ENCODE measurements at regions not wholly inside any gene's neighbourhood (a gene's known extent, or its start where the extent isn't known, plus 50 kb on each side); places are given as distances from the start of the nearest gene placed in this dataset.

DNA sequence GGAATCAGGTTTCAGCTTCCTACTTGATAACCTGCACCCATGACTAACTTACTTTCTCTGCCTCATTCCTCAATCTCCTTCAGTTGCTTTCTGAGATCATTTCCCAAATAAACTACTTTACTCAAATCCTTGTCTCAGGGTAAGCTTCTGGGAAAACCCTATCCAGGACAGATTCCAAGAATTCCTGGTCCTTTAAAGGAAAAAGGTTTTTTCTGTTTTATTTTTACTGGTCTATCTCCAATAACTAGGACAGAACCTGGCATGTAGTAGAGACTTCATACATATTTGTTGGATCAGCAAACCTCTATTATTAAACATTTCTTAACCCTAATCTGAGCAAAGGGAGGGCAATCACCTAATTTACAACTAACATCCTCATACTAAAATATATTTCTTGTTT is 910.5 kb upstream of the CHORDC1 start:
- Histone ChIP-seq H3K4me3 (ENCODE audit: low read depth in 1 of 5, low read length in 5 of 5) (no peak overlapping the region), H3K4me1 (ENCODE audit: control insufficient read depth in 5 of 5, insufficient read depth in 5 of 5, low read length in 5 of 5) (no peaks in the 10 kb centered on the region), H3K27me3 (ENCODE audit: control insufficient read depth in 5 of 5, insufficient read depth in 4 of 5, low read length in 5 of 5) (no peaks in the 10 kb centered on the region), H3K9me3 (ENCODE audit: control insufficient read depth in 5 of 5, low read length in 5 of 5) (no peaks in the 10 kb centered on the region), H3K36me3 (ENCODE audit: control insufficient read depth in 5 of 5, insufficient read depth in 5 of 5, low read length in 5 of 5) (no peaks in the 10 kb centered on the region), H3K9ac (ENCODE audit: low read length in 5 of 5) (no peak overlapping the region), H3K27ac (ENCODE audit: low read depth, low read length) (no peak overlapping the region)

DNA sequence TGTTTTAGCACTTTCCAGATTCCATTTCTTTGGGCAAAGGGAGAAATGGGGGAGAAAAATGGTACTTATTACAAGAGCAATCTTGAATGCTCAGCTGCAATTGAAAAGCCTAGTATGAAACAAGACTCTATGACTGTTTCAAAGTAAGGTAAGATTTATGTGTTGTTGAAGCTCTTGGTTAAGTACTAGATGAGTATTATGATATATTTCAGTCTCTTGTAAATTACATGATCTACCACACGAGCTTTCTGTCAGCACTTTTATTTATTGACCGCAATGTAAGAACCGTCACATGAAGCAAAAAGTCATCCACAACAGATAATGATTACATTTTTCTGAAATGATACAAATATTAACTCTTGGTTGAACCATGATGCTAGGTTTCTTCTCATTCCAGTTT is 906.7 kb upstream of the CHORDC1 start:
- Histone ChIP-seq H3K4me1 (ENCODE audit: control insufficient read depth in 5 of 5, insufficient read depth in 5 of 5, low read length in 5 of 5) (no peaks in the 10 kb centered on the region), H3K27ac (ENCODE audit: low read depth, low read length) (no peak overlapping the region), H3K9ac (ENCODE audit: low read length in 5 of 5) (no peak overlapping the region), H3K9me3 (ENCODE audit: control insufficient read depth in 5 of 5, low read length in 5 of 5) (no peaks in the 10 kb centered on the region), H3K27me3 (ENCODE audit: control insufficient read depth in 5 of 5, insufficient read depth in 4 of 5, low read length in 5 of 5) (no peaks in the 10 kb centered on the region), H3K4me3 (ENCODE audit: low read depth in 1 of 5, low read length in 5 of 5) (no peak overlapping the region), H3K36me3 (ENCODE audit: control insufficient read depth in 5 of 5, insufficient read depth in 5 of 5, low read length in 5 of 5) (no peaks in the 10 kb centered on the region)

DNA sequence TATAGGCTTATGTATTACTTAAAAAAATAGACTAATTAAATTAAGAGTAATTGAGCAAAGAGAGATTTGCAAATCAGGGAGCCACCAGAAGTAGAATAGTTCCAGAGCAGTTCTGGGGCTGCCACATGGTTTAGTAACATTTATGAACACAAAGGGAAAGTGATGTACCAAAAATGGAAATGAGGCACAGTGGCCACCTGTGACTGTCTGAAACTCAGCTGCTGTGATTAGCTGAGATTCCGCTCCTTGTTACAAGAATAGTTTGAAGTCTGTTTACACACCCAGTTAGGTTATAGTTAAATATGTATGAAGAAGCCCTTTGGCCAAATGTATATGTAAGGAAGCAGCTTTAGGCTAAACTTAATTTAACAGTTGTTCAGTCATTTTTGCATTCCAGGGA is 901.5 kb upstream of the CHORDC1 start:
- Histone ChIP-seq H3K9ac (ENCODE audit: low read length in 5 of 5) (no peak overlapping the region), H3K27ac (ENCODE audit: low read depth, low read length) (no peak overlapping the region), H3K27me3 (ENCODE audit: control insufficient read depth in 5 of 5, insufficient read depth in 4 of 5, low read length in 5 of 5) (no peaks in the 10 kb centered on the region), H3K4me1 (ENCODE audit: control insufficient read depth in 5 of 5, insufficient read depth in 5 of 5, low read length in 5 of 5) (no peaks in the 10 kb centered on the region), H3K4me3 (ENCODE audit: low read depth in 1 of 5, low read length in 5 of 5) (no peak overlapping the region), H3K36me3 (ENCODE audit: control insufficient read depth in 5 of 5, insufficient read depth in 5 of 5, low read length in 5 of 5) (no peaks in the 10 kb centered on the region), H3K9me3 (ENCODE audit: control insufficient read depth in 5 of 5, low read length in 5 of 5) (no peaks in the 10 kb centered on the region)

DNA sequence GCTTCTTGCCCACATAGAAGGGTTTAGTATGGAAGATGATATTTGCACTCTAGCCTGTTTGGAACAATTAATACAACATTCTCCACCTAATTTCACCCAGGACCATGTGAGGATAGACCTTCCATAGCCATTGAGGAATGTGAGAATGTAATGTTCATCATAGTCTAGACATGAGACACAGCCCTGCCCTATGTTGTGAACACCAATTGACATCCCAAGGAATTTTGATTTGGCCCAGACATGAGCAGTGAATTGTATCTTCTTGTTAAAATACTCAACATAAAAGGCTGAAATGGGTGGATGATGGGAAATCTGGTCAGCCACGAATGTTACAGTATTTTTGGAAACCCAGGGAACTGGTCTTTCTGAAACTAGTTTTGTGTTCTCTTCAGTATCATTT is 892.3 kb upstream of the CHORDC1 start:
- H3K27ac ChIP-seq (ENCODE audit: low read depth, low read length), result no peak overlapping the region
- no peaks in the 10 kb centered on the region for H3K36me3 ChIP-seq (ENCODE audit: control insufficient read depth in 5 of 5, insufficient read depth in 5 of 5, low read length in 5 of 5)
- no peaks in the 10 kb centered on the region for H3K4me1 ChIP-seq (ENCODE audit: control insufficient read depth in 5 of 5, insufficient read depth in 5 of 5, low read length in 5 of 5)
- no peaks in the 10 kb centered on the region for H3K27me3 ChIP-seq (ENCODE audit: control insufficient read depth in 5 of 5, insufficient read depth in 4 of 5, low read length in 5 of 5)
- H3K4me3 ChIP-seq (ENCODE audit: low read depth in 1 of 5, low read length in 5 of 5), result no peak overlapping the region
- H3K9me3 ChIP-seq (ENCODE audit: control insufficient read depth in 5 of 5, low read length in 5 of 5), result peaks cover 0 to 2% (median 0%) of the 10 kb centered on the region in 5 donors
- no peak overlapping the region for H3K9ac ChIP-seq (ENCODE audit: low read length in 5 of 5)

DNA sequence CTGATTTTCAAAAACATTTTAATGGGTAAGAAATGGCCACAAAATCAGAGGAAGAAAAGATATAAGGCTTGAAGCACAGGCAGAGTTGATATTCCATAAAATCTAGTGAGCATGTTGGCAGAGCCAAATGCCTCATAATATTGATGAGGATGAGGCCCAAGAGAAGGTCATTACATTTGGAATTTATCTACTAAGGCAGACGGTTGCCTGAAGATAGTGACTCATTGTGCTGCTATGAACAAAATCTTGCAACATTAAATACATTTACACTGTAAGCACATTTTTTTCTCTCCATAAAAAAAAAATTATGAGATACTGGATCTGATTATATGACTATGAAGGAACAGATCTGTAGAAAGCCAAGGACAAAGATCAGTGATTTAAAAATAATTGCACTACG is 881.4 kb upstream of the CHORDC1 start:
- Histone ChIP-seq H3K9me3 (ENCODE audit: control insufficient read depth in 5 of 5, low read length in 5 of 5) (no peaks in the 10 kb centered on the region), H3K36me3 (ENCODE audit: control insufficient read depth in 5 of 5, insufficient read depth in 5 of 5, low read length in 5 of 5) (no peaks in the 10 kb centered on the region), H3K27me3 (ENCODE audit: control insufficient read depth in 5 of 5, insufficient read depth in 4 of 5, low read length in 5 of 5) (no peaks in the 10 kb centered on the region), H3K27ac (ENCODE audit: low read depth, low read length) (no peak overlapping the region), H3K9ac (ENCODE audit: low read length in 5 of 5) (no peak overlapping the region), H3K4me1 (ENCODE audit: control insufficient read depth in 5 of 5, insufficient read depth in 5 of 5, low read length in 5 of 5) (no peaks in the 10 kb centered on the region), H3K4me3 (ENCODE audit: low read depth in 1 of 5, low read length in 5 of 5) (no peak overlapping the region)

DNA sequence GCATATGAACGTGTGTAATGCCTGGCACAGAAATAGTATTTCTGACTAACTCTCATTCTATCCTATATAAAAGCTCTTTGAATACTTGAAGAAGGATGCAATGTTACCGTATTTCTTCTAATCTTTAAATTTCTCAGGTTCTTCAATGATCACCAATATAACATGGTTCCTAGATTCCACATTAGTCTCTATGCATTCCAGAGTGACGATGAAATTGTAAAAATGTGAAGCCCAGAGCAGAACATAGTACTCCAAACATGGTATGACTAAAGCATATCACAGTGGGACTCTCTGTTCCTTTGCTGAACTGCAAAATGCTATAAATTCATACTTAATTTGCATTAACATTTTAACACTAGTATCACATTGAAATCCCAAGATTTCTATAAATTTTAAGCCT is 877.6 kb upstream of the CHORDC1 start:
- Histone ChIP-seq H3K9me3 (ENCODE audit: control insufficient read depth in 5 of 5, low read length in 5 of 5) (no peaks in the 10 kb centered on the region), H3K4me1 (ENCODE audit: control insufficient read depth in 5 of 5, insufficient read depth in 5 of 5, low read length in 5 of 5) (no peaks in the 10 kb centered on the region), H3K9ac (ENCODE audit: low read length in 5 of 5) (no peak overlapping the region), H3K4me3 (ENCODE audit: low read depth in 1 of 5, low read length in 5 of 5) (no peak overlapping the region), H3K27me3 (ENCODE audit: control insufficient read depth in 5 of 5, insufficient read depth in 4 of 5, low read length in 5 of 5) (no peaks in the 10 kb centered on the region), H3K27ac (ENCODE audit: low read depth, low read length) (no peak overlapping the region), H3K36me3 (ENCODE audit: control insufficient read depth in 5 of 5, insufficient read depth in 5 of 5, low read length in 5 of 5) (no peaks in the 10 kb centered on the region)

DNA sequence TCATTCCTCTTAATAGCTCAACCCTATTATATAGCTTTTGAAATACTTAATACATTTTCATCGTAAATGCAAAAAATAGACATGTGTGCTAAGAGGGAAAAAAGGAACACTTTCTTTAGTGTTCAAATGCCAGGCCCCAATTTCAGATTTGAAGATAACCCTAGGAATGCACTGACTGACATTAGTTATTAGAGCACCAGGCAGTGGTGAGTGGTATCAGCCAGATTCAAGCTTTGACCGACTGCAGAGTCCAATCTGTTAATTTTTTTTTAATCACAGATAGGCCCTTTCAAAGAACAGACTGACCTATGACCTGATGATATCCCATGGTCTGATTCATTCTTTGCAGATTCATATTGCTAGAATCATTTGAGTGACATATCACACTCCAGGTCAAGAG is 874.2 kb upstream of the CHORDC1 start:
- H3K36me3 ChIP-seq (ENCODE audit: control insufficient read depth in 5 of 5, insufficient read depth in 5 of 5, low read length in 5 of 5), result no peaks in the 10 kb centered on the region

DNA sequence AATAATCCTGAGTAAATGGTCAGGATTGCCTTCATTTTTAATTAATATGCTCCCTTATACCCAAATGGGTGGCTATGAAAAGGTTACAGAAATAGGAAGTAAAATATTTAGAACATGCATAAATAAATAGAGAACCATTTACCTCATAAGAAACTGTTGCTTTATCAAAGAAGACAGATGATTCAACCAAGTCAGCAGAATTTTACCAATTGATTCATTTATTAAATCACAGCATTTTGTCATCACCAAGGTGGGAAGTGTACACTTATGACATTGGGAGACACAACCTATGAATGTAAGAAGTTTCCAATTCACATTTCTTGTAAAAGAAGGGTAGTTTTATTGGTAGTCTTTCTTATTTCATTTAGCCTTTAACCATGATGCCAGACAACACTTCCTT is 870.3 kb upstream of the CHORDC1 start:
- no peaks in the 10 kb centered on the region for H3K36me3 ChIP-seq (ENCODE audit: control insufficient read depth in 5 of 5, insufficient read depth in 5 of 5, low read length in 5 of 5)
- H3K9ac ChIP-seq (ENCODE audit: low read length in 5 of 5), result no peak overlapping the region
- H3K9me3 ChIP-seq (ENCODE audit: control insufficient read depth in 5 of 5, low read length in 5 of 5), result no peaks in the 10 kb centered on the region
- H3K27me3 ChIP-seq (ENCODE audit: control insufficient read depth in 5 of 5, insufficient read depth in 4 of 5, low read length in 5 of 5), result no peaks in the 10 kb centered on the region
- no peak overlapping the region for H3K27ac ChIP-seq (ENCODE audit: low read depth, low read length)
- H3K4me3 ChIP-seq (ENCODE audit: low read depth in 1 of 5, low read length in 5 of 5), result no peak overlapping the region
- H3K4me1 ChIP-seq (ENCODE audit: control insufficient read depth in 5 of 5, insufficient read depth in 5 of 5, low read length in 5 of 5), result no peaks in the 10 kb centered on the region

More for the DNA sequence above, 874.2 kb upstream of the CHORDC1 start:
- Histone ChIP-seq H3K4me1 (ENCODE audit: control insufficient read depth in 5 of 5, insufficient read depth in 5 of 5, low read length in 5 of 5) (no peaks in the 10 kb centered on the region), H3K27ac (ENCODE audit: low read depth, low read length) (no peak overlapping the region), H3K4me3 (ENCODE audit: low read depth in 1 of 5, low read length in 5 of 5) (no peak overlapping the region), H3K27me3 (ENCODE audit: control insufficient read depth in 5 of 5, insufficient read depth in 4 of 5, low read length in 5 of 5) (no peaks in the 10 kb centered on the region), H3K9ac (ENCODE audit: low read length in 5 of 5) (no peak overlapping the region), H3K9me3 (ENCODE audit: control insufficient read depth in 5 of 5, low read length in 5 of 5) (no peaks in the 10 kb centered on the region)

DNA sequence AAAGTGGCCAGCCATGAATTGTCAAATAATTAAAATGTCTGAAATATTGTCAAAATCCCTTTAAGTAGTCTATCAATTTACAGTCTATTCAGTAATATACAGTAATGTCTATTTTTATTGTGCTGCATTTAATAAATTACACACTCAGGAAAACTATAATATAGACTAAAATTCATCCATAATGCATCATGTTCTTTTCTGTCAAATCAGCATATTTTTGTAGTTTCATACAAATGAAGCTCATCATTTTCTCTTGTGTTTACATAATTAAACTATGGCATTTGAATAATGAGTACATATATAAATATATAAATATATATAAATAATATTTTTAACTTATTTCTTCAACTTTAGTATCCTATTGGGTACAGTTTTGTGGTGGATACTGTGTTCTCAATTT is 868.7 kb upstream of the CHORDC1 start:
- Histone ChIP-seq H3K27me3 (ENCODE audit: control insufficient read depth in 5 of 5, insufficient read depth in 4 of 5, low read length in 5 of 5) (no peaks in the 10 kb centered on the region), H3K4me3 (ENCODE audit: low read depth in 1 of 5, low read length in 5 of 5) (no peak overlapping the region)

DNA sequence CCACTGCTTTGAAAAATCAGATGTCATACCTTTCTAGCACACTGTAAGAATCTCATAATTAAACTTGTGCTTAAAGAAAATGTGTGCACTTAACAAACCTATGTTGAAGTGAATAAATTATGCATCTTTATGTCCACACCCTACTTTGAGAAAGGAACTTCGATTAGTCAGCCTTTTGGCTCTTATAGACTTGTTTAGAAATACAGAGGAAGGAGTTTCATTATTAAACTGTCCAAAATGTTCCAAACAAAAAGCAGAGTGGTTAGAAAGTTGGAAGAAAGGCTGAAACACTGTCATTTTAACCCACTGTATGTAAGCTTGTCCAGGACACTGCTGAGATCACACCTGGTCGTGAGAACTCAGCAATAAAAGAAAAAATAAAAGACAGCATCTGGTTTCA is 863.2 kb upstream of the CHORDC1 start:
- H3K9me3 ChIP-seq (ENCODE audit: control insufficient read depth in 5 of 5, low read length in 5 of 5), result no peaks in the 10 kb centered on the region
- H3K27ac ChIP-seq (ENCODE audit: low read depth, low read length), result no peak overlapping the region
- no peaks in the 10 kb centered on the region for H3K36me3 ChIP-seq (ENCODE audit: control insufficient read depth in 5 of 5, insufficient read depth in 5 of 5, low read length in 5 of 5)
- no peak overlapping the region for H3K4me3 ChIP-seq (ENCODE audit: low read depth in 1 of 5, low read length in 5 of 5)
- no peaks in the 10 kb centered on the region for H3K27me3 ChIP-seq (ENCODE audit: control insufficient read depth in 5 of 5, insufficient read depth in 4 of 5, low read length in 5 of 5)
- H3K9ac ChIP-seq (ENCODE audit: low read length in 5 of 5), result no peak overlapping the region
- H3K4me1 ChIP-seq (ENCODE audit: control insufficient read depth in 5 of 5, insufficient read depth in 5 of 5, low read length in 5 of 5), result peaks cover 0 to 3% (median 3%) of the 10 kb centered on the region in 5 donors

More for the DNA sequence above, 868.7 kb upstream of the CHORDC1 start:
- H3K27ac ChIP-seq (ENCODE audit: low read depth, low read length), result no peak overlapping the region
- H3K9ac ChIP-seq (ENCODE audit: low read length in 5 of 5), result no peak overlapping the region
- H3K36me3 ChIP-seq (ENCODE audit: control insufficient read depth in 5 of 5, insufficient read depth in 5 of 5, low read length in 5 of 5), result no peaks in the 10 kb centered on the region
- no peaks in the 10 kb centered on the region for H3K9me3 ChIP-seq (ENCODE audit: control insufficient read depth in 5 of 5, low read length in 5 of 5)
- H3K4me1 ChIP-seq (ENCODE audit: control insufficient read depth in 5 of 5, insufficient read depth in 5 of 5, low read length in 5 of 5), result no peaks in the 10 kb centered on the region

DNA sequence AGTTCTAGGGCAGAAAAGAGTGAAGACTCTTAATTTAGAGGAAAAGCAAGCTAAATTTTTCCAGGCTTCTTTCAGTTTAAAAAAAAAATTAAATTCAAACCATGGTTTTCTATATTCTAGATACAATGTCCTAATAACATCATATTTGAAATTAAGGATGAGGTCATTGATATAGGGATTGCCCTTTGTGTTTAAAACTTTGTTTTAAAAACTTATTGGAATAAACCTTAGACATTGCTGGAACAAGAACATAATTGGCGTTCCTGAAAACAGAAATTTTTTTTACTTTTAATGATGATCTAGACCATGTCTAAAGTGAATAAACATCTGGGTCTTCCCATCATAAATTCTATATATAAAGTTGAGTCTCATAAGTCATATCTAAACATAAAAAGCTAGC is 859.4 kb upstream of the CHORDC1 start:
- no peaks in the 10 kb centered on the region for H3K9me3 ChIP-seq (ENCODE audit: control insufficient read depth in 5 of 5, low read length in 5 of 5)

More for the DNA sequence above, 859.4 kb upstream of the CHORDC1 start:
- no peak overlapping the region for H3K27ac ChIP-seq (ENCODE audit: low read depth, low read length)
- no peaks in the 10 kb centered on the region for H3K36me3 ChIP-seq (ENCODE audit: control insufficient read depth in 5 of 5, insufficient read depth in 5 of 5, low read length in 5 of 5)
- peaks cover 0 to 3% (median 3%) of the 10 kb centered on the region in 5 donors for H3K4me1 ChIP-seq (ENCODE audit: control insufficient read depth in 5 of 5, insufficient read depth in 5 of 5, low read length in 5 of 5)
- H3K4me3 ChIP-seq (ENCODE audit: low read depth in 1 of 5, low read length in 5 of 5), result no peak overlapping the region
- H3K9ac ChIP-seq (ENCODE audit: low read length in 5 of 5), result no peak overlapping the region
- H3K27me3 ChIP-seq (ENCODE audit: control insufficient read depth in 5 of 5, insufficient read depth in 4 of 5, low read length in 5 of 5), result no peaks in the 10 kb centered on the region
